GM23248 (cell line): ENCODE measurements at regions not wholly inside any gene's neighbourhood (a gene's known extent, or its start where the extent isn't known, plus 50 kb on each side); places are given as distances from the start of the nearest gene placed in this dataset.

Experiments
- DNase-seq: peaks from one replicate; pipeline ENCODE4 v3.0.0-alpha.2; 2015
- H2AFZ ChIP-seq: fragments of 200-600 bp; sonication (generic); 2 replicates; pipeline ENCODE4 v1.6.1; 2016; ENCODE audit warnings: antibody characterized with exemption
- H3F3A ChIP-seq: fragments of 200-600 bp; sonication (generic); 2 replicates; pipeline ENCODE4 v1.6.1; 2016; ENCODE audit warnings: mild to moderate bottlenecking, antibody characterized with exemption, mixed run types; ENCODE audit not compliant: insufficient read depth
- H3K27ac ChIP-seq: fragments of 200-600 bp; sonication (generic); 2 replicates; pipeline ENCODE4 v1.5.1; 2016; ENCODE audit warnings: mild to moderate bottlenecking
- H3K27me3 ChIP-seq: fragments of 200-600 bp; sonication (generic); replicated peaks from 2 replicates; pipeline ENCODE4 v1.6.1; 2016; ENCODE audit warnings: mild to moderate bottlenecking; ENCODE audit not compliant: insufficient read depth
- H3K36me3 ChIP-seq: fragments of 200-600 bp; sonication (generic); 2 replicates; pipeline ENCODE4 v1.6.1; 2016; ENCODE audit warnings: low read depth, mild to moderate bottlenecking
- H3K4me1 ChIP-seq: fragments of 200-600 bp; sonication (generic); 2 replicates; pipeline ENCODE4 v1.6.1; 2016; ENCODE audit warnings: mild to moderate bottlenecking; ENCODE audit not compliant: insufficient read depth
- H3K4me2 ChIP-seq: fragments of 200-600 bp; sonication (generic); one replicate; pipeline ENCODE4 v1.6.1; 2016; ENCODE audit warnings: mild to moderate bottlenecking; ENCODE audit not compliant: unreplicated experiment
- H3K4me3 ChIP-seq: fragments of 200-600 bp; sonication (generic); 2 replicates; pipeline ENCODE4 v1.5.1; 2016; ENCODE audit warnings: mild to moderate bottlenecking
- H3K79me2 ChIP-seq: fragments of 200-600 bp; sonication (generic); 2 replicates; pipeline ENCODE4 v1.6.1; 2016; ENCODE audit warnings: mild to moderate bottlenecking; ENCODE audit not compliant: insufficient read depth
- H3K9ac ChIP-seq: fragments of 200-600 bp; sonication (generic); 2 replicates; pipeline ENCODE4 v1.6.1; 2016; ENCODE audit warnings: mild to moderate bottlenecking
- H3K9me2 ChIP-seq: fragments of 200-600 bp; sonication (generic); 2 replicates; pipeline ENCODE4 v1.6.1; 2016; ENCODE audit warnings: mixed run types, mild to moderate bottlenecking, moderate library complexity; ENCODE audit not compliant: insufficient read depth
- H3K9me3 ChIP-seq: fragments of 200-600 bp; sonication (generic); one replicate; pipeline ENCODE4 v1.6.1; 2017; ENCODE audit warnings: low read depth
- H4K20me1 ChIP-seq: fragments of 200-600 bp; sonication (generic); 2 replicates; pipeline ENCODE4 v1.6.0; 2016; ENCODE audit not compliant: insufficient read depth
- EZH2 ChIP-seq: fragments of 200-600 bp; sonication (generic); IDR thresholded peaks from 2 replicates; pipeline ENCODE4 v1.6.1; 2018; ENCODE audit warnings: antibody characterized with exemption, mild to moderate bottlenecking; ENCODE audit not compliant: insufficient read depth, poor library complexity, severe bottlenecking
- EZH2phosphoT487 ChIP-seq: fragments of 200-600 bp; sonication (generic); IDR thresholded peaks from 2 replicates; pipeline ENCODE4 v1.6.1; 2018; ENCODE audit warnings: antibody characterized with exemption, moderate library complexity, mild to moderate bottlenecking, low read depth; ENCODE audit not compliant: insufficient read depth
- WGBS, 2 experiments: methylation state at CpG; one replicate each; pipeline ENCODE4 v1.1.6; 2015 to 2017; ENCODE audit warnings: low lambda C conversion rate in 2 of 2, low coverage in 1 of 2; ENCODE audit errors: missing lambda C conversion rate in 2 of 2; 5-methylcytosine and 5-hydroxymethylcytosine counted together
- in situ Hi-C: fragments of 300-500 bp; cut with MboI; formaldehyde crosslinking; loops from 2 replicates; pipeline ENCODE4 v1.15.0; 2020

DNA sequence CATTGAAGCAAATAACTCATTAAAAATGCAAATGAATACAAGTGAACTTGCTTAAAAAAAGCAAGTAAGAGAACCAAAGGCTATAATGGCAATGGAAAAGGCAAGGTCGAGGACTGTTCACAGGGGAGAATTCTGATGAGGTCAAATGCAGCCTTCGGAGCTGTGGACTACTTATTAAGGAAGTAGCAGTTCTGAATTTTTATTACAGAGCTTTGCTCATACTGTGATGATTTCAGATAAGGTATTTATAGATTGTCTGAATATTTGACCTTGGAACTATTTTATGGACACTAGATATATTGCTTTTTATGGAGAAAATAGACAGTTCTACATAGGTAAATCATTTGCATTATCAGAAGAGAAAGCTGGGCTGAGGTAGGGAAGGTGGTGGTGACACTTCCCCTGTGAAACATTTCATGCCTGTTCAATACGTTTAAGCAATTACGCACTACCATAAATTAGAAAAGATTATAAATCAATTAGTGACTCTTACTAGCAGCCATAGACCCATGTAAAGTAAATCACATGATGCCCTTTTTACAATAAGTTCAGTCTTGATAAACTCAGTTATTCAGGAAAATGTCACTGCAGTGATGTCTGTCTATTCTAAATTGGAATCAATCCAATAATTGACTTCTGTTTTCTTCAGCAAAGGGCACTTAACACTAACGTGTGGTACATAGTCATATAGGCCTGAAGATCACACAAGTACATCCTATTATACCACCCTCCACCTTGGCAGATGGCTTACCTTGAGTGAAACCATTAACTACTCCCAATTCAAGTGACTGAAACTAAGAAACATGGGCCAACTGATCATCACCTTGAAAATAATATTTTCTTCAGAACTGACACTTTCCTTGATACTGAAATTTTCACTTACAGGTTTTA, 260.0 kb downstream of the KLF12 start:
- 92 to 93% methylated on average over 5 of the region's 5 CpGs for WGBS, 2 experiments
- in situ Hi-C loops, result no loop called here
- Histone ChIP-seq H4K20me1 (no peaks in the 10 kb centered on the region), H3K27ac (no peak overlapping the region), H3K4me1 (peaks cover 20% of the 10 kb centered on the region), H3K27me3 (no peaks in the 10 kb centered on the region), H3K4me3 (no peak overlapping the region), H3K36me3 (0 out of 2 replicates have a peak, but pooled peaks cover 4% of the 10 kb centered on the region), H3K9me2 (no peaks in the 10 kb centered on the region), H3K9ac (no peak overlapping the region), H3F3A (peaks cover 28% of the 10 kb centered on the region), H3K4me2 (no peak overlapping the region), H2AFZ (no peak overlapping the region), H3K9me3 (no peaks in the 10 kb centered on the region), H3K79me2 (peaks cover 31% of the 10 kb centered on the region; the same call in 1 of the 2 replicates)
- no peak for DNase-seq
- TF ChIP-seq EZH2 (no peak), EZH2phosphoT487 (no peak)

DNA sequence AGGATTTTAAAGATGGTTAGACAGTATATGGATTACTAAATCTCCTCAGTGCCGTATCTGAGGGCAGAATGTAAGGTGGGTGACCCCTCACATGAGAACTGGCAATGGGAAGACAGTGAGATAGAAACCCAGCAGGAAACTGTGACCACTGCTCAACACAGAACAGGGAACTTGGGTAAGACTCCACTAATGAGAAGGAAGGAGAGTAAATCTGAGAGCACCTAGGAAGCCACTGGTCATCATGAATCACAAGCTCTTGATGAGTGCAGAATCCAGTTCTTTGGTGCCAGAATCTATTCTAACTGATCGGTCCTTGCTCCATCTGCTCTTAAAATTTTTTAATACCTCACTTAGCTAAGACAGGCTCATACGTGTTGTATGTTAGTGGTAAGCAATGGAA, 261.8 kb downstream of the KLF12 start:
- H3K4me2 ChIP-seq, result no peak overlapping the region

DNA sequence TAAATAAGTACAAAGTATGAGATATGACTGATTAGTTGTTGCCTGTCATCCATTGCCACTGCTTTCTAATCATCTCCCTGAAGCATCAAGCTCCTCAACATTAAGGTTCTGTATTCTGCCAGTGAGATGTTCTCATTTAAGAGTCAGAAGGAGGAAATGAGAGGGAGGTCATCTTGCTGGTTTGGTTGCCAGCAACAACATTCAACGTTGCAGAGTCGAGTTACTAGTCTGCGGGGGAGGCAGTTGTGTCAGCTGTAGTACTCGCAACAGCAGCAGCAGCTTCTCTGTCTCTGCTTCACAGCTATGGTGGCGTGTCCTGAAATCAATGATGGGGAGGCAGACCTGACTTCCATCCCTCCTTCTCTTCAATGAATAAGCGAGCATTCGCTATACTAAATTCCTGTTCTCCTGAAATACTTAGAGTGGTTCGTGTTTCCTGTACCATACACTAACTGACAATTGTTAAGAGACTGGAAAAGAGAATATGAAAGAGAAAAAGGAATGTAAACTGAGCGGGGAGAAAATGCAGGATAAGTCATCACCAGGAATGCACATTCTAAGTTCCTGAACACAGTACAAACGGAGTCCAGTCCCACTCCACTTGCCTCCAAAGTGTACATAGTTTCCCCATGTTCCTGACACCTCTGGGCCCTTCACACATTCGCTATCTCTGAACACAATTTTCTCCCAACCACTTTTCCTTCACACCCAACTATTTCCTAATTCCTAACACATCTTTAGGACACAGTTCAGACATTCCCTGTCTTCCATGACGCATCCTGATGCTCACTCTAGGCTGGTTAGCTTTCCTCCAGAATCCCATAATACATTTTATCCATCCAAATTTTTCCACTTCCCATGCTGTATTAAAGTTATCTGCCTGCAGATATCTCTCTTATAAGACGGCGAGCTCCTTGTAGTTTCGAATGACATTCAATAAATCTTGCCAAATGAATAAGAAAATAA, 263.0 kb downstream of the KLF12 start:
- Histone ChIP-seq H3K9me3 (no peaks in the 10 kb centered on the region), H3K9me2 (no peaks in the 10 kb centered on the region), H3K27ac (peak overlapping the region; percentile 69), H3K79me2 (peaks cover 25% of the 10 kb centered on the region), H3K4me2 (peak overlapping the region; percentile 49), H3K36me3 (no peaks in the 10 kb centered on the region), H3K27me3 (no peaks in the 10 kb centered on the region), H4K20me1 (no peaks in the 10 kb centered on the region), H3F3A (peaks cover 32% of the 10 kb centered on the region), H3K9ac (peak overlapping the region; percentile 37), H2AFZ (no peak overlapping the region), H3K4me3 (peak overlapping the region; percentile 46), H3K4me1 (peaks cover 20% of the 10 kb centered on the region)
- TF ChIP-seq EZH2phosphoT487 (no peak), EZH2 (no peak)
- WGBS, 2 experiments, result 73% methylated on average over 15 of the region's 15 CpGs
- peak; percentile 86 for DNase-seq
- in situ Hi-C loops, result no loop called here

More for the DNA sequence above, 261.8 kb downstream of the KLF12 start:
- H2AFZ ChIP-seq, result no peak overlapping the region
- H4K20me1 ChIP-seq, result no peaks in the 10 kb centered on the region
- H3K9me2 ChIP-seq, result no peaks in the 10 kb centered on the region
- no peaks in the 10 kb centered on the region for H3K9me3 ChIP-seq
- H3F3A ChIP-seq, result peaks cover 32% of the 10 kb centered on the region
- WGBS, 2 experiments, result 52% methylated on average over 3 of the region's 3 CpGs
- H3K9ac ChIP-seq, result no peak overlapping the region
- in situ Hi-C loops, result no loop called here
- H3K79me2 ChIP-seq, result peaks cover 29% of the 10 kb centered on the region
- no peaks in the 10 kb centered on the region for H3K27me3 ChIP-seq
- 0 out of 2 replicates have a peak, but pooled peaks cover 4% of the 10 kb centered on the region for H3K36me3 ChIP-seq
- H3K27ac ChIP-seq, result no peak overlapping the region
- no peak overlapping the region for H3K4me3 ChIP-seq
- TF ChIP-seq EZH2, result no peak
- TF ChIP-seq EZH2phosphoT487, result no peak
- peak; percentile 26 for DNase-seq
- H3K4me1 ChIP-seq, result peaks cover 20% of the 10 kb centered on the region

DNA sequence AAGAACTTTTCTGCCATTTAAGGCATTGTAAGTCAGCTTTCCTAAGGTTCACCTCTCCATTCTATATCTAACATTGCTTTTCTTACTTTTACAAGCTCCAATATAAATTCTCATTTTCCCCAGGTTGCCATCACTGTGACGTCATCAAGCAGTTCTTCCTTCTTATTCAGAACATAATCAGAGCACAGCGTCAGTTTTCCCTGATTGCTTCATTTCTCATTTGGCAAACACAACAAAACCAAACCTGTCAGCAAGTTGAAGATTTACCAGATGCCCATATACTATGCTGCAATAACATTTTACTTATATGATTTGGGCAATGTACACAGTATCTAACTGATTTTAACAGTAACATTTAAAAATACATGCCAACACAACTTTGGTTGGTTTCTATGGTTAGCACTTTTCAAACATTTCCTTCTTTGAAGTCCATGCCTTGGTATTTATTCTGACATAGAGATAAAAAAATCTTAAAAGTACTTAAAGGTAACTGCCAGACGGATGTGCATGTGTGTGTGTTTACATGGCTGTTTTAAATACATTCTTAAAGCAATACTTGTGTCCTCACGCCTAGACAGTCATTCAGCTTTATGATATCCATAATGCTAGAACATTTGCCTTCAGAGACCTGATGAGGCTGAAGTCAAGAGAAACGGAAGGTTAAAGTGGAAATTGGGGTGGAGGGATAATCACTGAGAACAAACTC, 264.0 kb downstream of the KLF12 start:
- TF ChIP-seq EZH2phosphoT487, result no peak
- TF ChIP-seq EZH2, result no peak
- H3K9ac ChIP-seq, result peak overlapping the region; percentile 37
- no peaks in the 10 kb centered on the region for H3K9me2 ChIP-seq
- peak overlapping the region; percentile 69 for H3K27ac ChIP-seq
- peak overlapping the region; percentile 49 for H3K4me2 ChIP-seq
- H3K27me3 ChIP-seq, result no peaks in the 10 kb centered on the region
- H3K4me1 ChIP-seq, result peaks cover 20% of the 10 kb centered on the region
- H3K79me2 ChIP-seq, result peaks cover 28% of the 10 kb centered on the region
- H3K9me3 ChIP-seq, result no peaks in the 10 kb centered on the region
- DNase-seq, result peak; percentile 44
- in situ Hi-C loops, result no loop called here
- no peaks in the 10 kb centered on the region for H3K36me3 ChIP-seq
- H4K20me1 ChIP-seq, result no peaks in the 10 kb centered on the region
- H2AFZ ChIP-seq, result no peak overlapping the region
- WGBS, 2 experiments, result 70 to 74% methylated on average over 5 of the region's 5 CpGs
- peak overlapping the region; percentile 46 for H3K4me3 ChIP-seq
- peaks cover 32% of the 10 kb centered on the region for H3F3A ChIP-seq
